Upper lobe of left lung (tissue), 6 donors: ENCODE measurements at regions not wholly inside any gene's neighbourhood (a gene's known extent, or its start where the extent isn't known, plus 50 kb on each side); places are given as distances from the start of the nearest gene placed in this dataset.

Experiments used
- ATAC-seq, 2 donors: fragments of 200-7000 bp; cut with Tn5 transposase; one replicate each; pipeline ENCODE4 v1.9.1; 2022; ENCODE audit warnings: mild to moderate bottlenecking in 2 of 2, moderate library complexity in 2 of 2; ENCODE audit not compliant: low FRiP score in 2 of 2
- DNase-seq, 2 donors: peaks; one replicate each; pipeline ENCODE4 v3.0.0-alpha.2; 2019 to 2020
- H3K27ac ChIP-seq, 4 donors: fragments of 200-600 bp; sonication (generic); one replicate each; pipeline ENCODE4 v1.5.1; 2016 to 2019
- H3K27me3 ChIP-seq, 4 donors: fragments of 200-600 bp; sonication (generic); one replicate each; pipeline ENCODE4 v1.5.1; 2017 to 2019
- H3K36me3 ChIP-seq, 4 donors: fragments of 200-600 bp; sonication (generic); one replicate each; pipeline ENCODE4 v1.5.1; 2016 to 2019
- H3K4me1 ChIP-seq, 4 donors: fragments of 200-600 bp; sonication (generic); one replicate each; pipeline ENCODE4 v1.5.1; 2018 to 2019
- H3K4me3 ChIP-seq, 4 donors: fragments of 200-600 bp; sonication (generic); one replicate each; pipeline ENCODE4 v1.5.1; 2017 to 2019; ENCODE audit warnings: mild to moderate bottlenecking in 2 of 4, moderate library complexity in 1 of 4
- H3K9me3 ChIP-seq, 4 donors: fragments of 200-600 bp; sonication (generic); one replicate each; pipeline ENCODE4 v1.5.1; 2018 to 2019
- CTCF ChIP-seq, 6 experiments: fragments of 450-650 bp in 4 of 6; fragments of 200-600 bp in 2 of 6; sonication (generic) in 2 of 6; IDR thresholded peaks; one replicate each; pipeline ENCODE4 v1.5.1; 2016 to 2019; ENCODE audit warnings: antibody characterized with exemption in 6 of 6
- EP300 ChIP-seq, 4 donors: sonication (generic); formaldehyde crosslinking; IDR thresholded peaks; one replicate each; pipeline ENCODE4 v1.5.1; 2017; ENCODE audit warnings: antibody characterized with exemption in 4 of 4, control low read depth in 2 of 4
- POLR2A ChIP-seq, 4 donors: fragments of 450-650 bp; IDR thresholded peaks; one replicate each; pipeline ENCODE4 v1.5.1; 2016 to 2017; ENCODE audit warnings: antibody characterized with exemption in 4 of 4, mild to moderate bottlenecking in 2 of 4
- POLR2AphosphoS5 ChIP-seq, 2 donors: sonication (generic); formaldehyde crosslinking; IDR thresholded peaks; one replicate each; pipeline ENCODE4 v1.5.1; 2017; ENCODE audit warnings: antibody characterized with exemption in 2 of 2
- WGBS, 2 donors: methylation state at CpG; one replicate each; pipeline ENCODE4 v1.1.5; 2017 to 2018; 5-methylcytosine and 5-hydroxymethylcytosine counted together
- donor health status: DM: no; HTN: no; CAD: no; lungs with moderate emphysema.
- donor health status: DM: no; HTN: yes; CAD: no; lungs with severe emphysema.

- no peak overlapping the region for H3K27ac ChIP-seq
- TF ChIP-seq EP300 (IDR thresholded peaks at IDR 0.05) (no peak), POLR2AphosphoS5 (IDR thresholded peaks at IDR 0.05) (no peak), POLR2A (IDR thresholded peaks at IDR 0.05) (no peak), CTCF (IDR thresholded peaks at IDR 0.05) (no peak)
- no peaks in the 10 kb centered on the region for H3K4me1 ChIP-seq
- 69 to 89% methylated on average over 2 of the region's 2 CpGs for WGBS, 2 donors
- DNase-seq (no peak), ATAC-seq (no peak)
- no peak overlapping the region for H3K4me3 ChIP-seq
- no peaks in the 10 kb centered on the region for H3K9me3 ChIP-seq
- no peaks in the 10 kb centered on the region for H3K27me3 ChIP-seq
- H3K36me3 ChIP-seq = no peaks in the 10 kb centered on the region
Measured at GRCh38 chr13:78460176-78460575, 143.2 kb downstream of the POU4F1 start.

GRCh38 chr13:78443839-78444238 is 159.5 kb downstream of the POU4F1 start:
- DNase-seq (no peak), ATAC-seq (no peak)
- WGBS, 2 donors = 77 to 81% methylated on average over 4 of the region's 4 CpGs
- no peaks in the 10 kb centered on the region for H3K9me3 ChIP-seq
- H3K27me3 ChIP-seq = no peaks in the 10 kb centered on the region
- H3K4me1 ChIP-seq = no peaks in the 10 kb centered on the region
- no peak overlapping the region for H3K27ac ChIP-seq
- no peak overlapping the region for H3K4me3 ChIP-seq
- H3K36me3 ChIP-seq = no peaks in the 10 kb centered on the region
- TF ChIP-seq POLR2AphosphoS5 (IDR thresholded peaks at IDR 0.05) = no peak
- no peak for TF ChIP-seq EP300 (IDR thresholded peaks at IDR 0.05)
- TF ChIP-seq CTCF (IDR thresholded peaks at IDR 0.05) = no peak
- no peak for TF ChIP-seq POLR2A (IDR thresholded peaks at IDR 0.05)

GRCh38 chr13:78437781-78438180 is 165.6 kb downstream of the POU4F1 start:
- Histone ChIP-seq H3K4me3 (no peak overlapping the region), H3K4me1 (no peaks in the 10 kb centered on the region), H3K27ac (no peak overlapping the region), H3K27me3 (no peaks in the 10 kb centered on the region), H3K36me3 (no peaks in the 10 kb centered on the region), H3K9me3 (no peaks in the 10 kb centered on the region)
- ATAC-seq (no peak), DNase-seq (no peak)
- 61 to 69% methylated on average over 4 of the region's 4 CpGs for WGBS, 2 donors
- TF ChIP-seq CTCF (IDR thresholded peaks at IDR 0.05) (no peak), EP300 (IDR thresholded peaks at IDR 0.05) (no peak), POLR2AphosphoS5 (IDR thresholded peaks at IDR 0.05) (no peak), POLR2A (IDR thresholded peaks at IDR 0.05) (no peak)

GRCh38 chr13:78436311-78436710 is 167.0 kb downstream of the POU4F1 start:
- H3K9me3 ChIP-seq = no peaks in the 10 kb centered on the region
- H3K4me1 ChIP-seq = no peaks in the 10 kb centered on the region
- no peak for DNase-seq
- H3K36me3 ChIP-seq = no peaks in the 10 kb centered on the region
- no peak overlapping the region for H3K4me3 ChIP-seq
- TF ChIP-seq POLR2A (IDR thresholded peaks at IDR 0.05) (no peak), CTCF (IDR thresholded peaks at IDR 0.05) (no peak), POLR2AphosphoS5 (IDR thresholded peaks at IDR 0.05) (no peak), EP300 (IDR thresholded peaks at IDR 0.05) (no peak)
- 67 to 75% methylated on average over 3 of the region's 3 CpGs for WGBS, 2 donors
- no peak overlapping the region for H3K27ac ChIP-seq
- no peak for ATAC-seq
- no peaks in the 10 kb centered on the region for H3K27me3 ChIP-seq

- WGBS, 2 donors = 28 to 39% methylated on average over 1 of the region's 1 CpG
- Histone ChIP-seq H3K27me3 (no peaks in the 10 kb centered on the region), H3K4me1 (no peaks in the 10 kb centered on the region), H3K36me3 (no peaks in the 10 kb centered on the region), H3K4me3 (no peak overlapping the region), H3K9me3 (no peaks in the 10 kb centered on the region), H3K27ac (no peak overlapping the region)
- ATAC-seq = no peak
- DNase-seq = no peak
- no peak for TF ChIP-seq POLR2A (IDR thresholded peaks at IDR 0.05)
- TF ChIP-seq EP300 (IDR thresholded peaks at IDR 0.05) = no peak
- no peak for TF ChIP-seq POLR2AphosphoS5 (IDR thresholded peaks at IDR 0.05)
- TF ChIP-seq CTCF (IDR thresholded peaks at IDR 0.05) = no peak
Measured at GRCh38 chr13:78431328-78431727, 172.0 kb downstream of the POU4F1 start.
